HEK293 (cell line): ENCODE measurements at regions not wholly inside any gene's neighbourhood (a gene's known extent, or its start where the extent isn't known, plus 50 kb on each side); places are given as distances from the start of the nearest gene placed in this dataset.

Source experiments
- CTCF ChIA-PET: fragments of 350-600 bp; formaldehyde crosslinking; extraction: SDS; loops from one replicate; lab custom pipeline; 2021; ENCODE audit warnings: antibody characterized with exemption; lab: Yijun Ruan, JAX
- POLR2A ChIA-PET: fragments of 300-600 bp; formaldehyde crosslinking; extraction: SDS; loops from one replicate; lab custom pipeline; 2020; ENCODE audit warnings: antibody characterized with exemption, inconsistent platforms; lab: Yijun Ruan, JAX
- H3K27ac ChIP-seq: fragments of 200-500 bp; sonication (Bioruptor generic); 2 replicates; pipeline ENCODE4 v1.5.1; 2014; ENCODE audit warnings: low read depth, low read length, control low read depth, inconsistent platforms; ENCODE audit errors: extremely low read depth
- H3K36me3 ChIP-seq, 2 experiments: fragments of 200-500 bp in 1 of 2; sonication (Bioruptor generic) in 1 of 2; 1 replicate in 1 of 2; 2 replicates in 1 of 2; pipeline ENCODE4 v1.5.1; 2014 to 2017; ENCODE audit warnings: inconsistent platforms in 2 of 2, low read length in 2 of 2; ENCODE audit not compliant: control insufficient read depth in 2 of 2, insufficient read depth in 1 of 2
- H3K4me1 ChIP-seq: fragments of 200-500 bp; sonication (Bioruptor generic); 2 replicates; pipeline ENCODE4 v1.5.1; 2014; ENCODE audit warnings: mild to moderate bottlenecking, low read length, inconsistent platforms; ENCODE audit not compliant: control insufficient read depth, insufficient read depth
- H3K4me3 ChIP-seq: 2 replicates; pipeline ENCODE4 v1.5.1; 2011; ENCODE audit warnings: low read depth, mild to moderate bottlenecking, control low read depth, low read length, moderate library complexity
- H3K9me3 ChIP-seq: fragments of 200-500 bp; sonication (Bioruptor generic); 2 replicates; pipeline ENCODE4 v1.5.1; 2014; ENCODE audit warnings: low read depth, low read length, inconsistent platforms; ENCODE audit not compliant: control insufficient read depth, insufficient read depth
- EGR2 ChIP-seq: fragments of 450-650 bp; formaldehyde crosslinking; IDR thresholded peaks from 2 replicates; pipeline ENCODE4 v1.5.1; 2016; ENCODE audit warnings: low read depth, missing biosample characterization, missing genetic modification characterization
- HIC1 ChIP-seq: fragments of 450-650 bp; formaldehyde crosslinking; IDR thresholded peaks from 2 replicates; pipeline ENCODE4 v1.5.1; 2016; ENCODE audit warnings: missing biosample characterization, missing genetic modification characterization
- HOXC10 ChIP-seq: sonication (generic); formaldehyde crosslinking; IDR thresholded peaks from 2 replicates; pipeline ENCODE4 v1.8.1; 2023; ENCODE audit warnings: mild to moderate bottlenecking, missing genetic modification reagents
- PRDM4 ChIP-seq: fragments of 450-650 bp; formaldehyde crosslinking; IDR thresholded peaks from 2 replicates; pipeline ENCODE4 v1.5.1; 2017; ENCODE audit warnings: missing biosample characterization, missing genetic modification characterization
- ZBTB44 ChIP-seq: fragments of 450-650 bp; IDR thresholded peaks from 2 replicates; pipeline ENCODE4 v1.5.1; 2018; ENCODE audit warnings: missing biosample characterization, mild to moderate bottlenecking, missing genetic modification characterization
- ZFHX2 ChIP-seq: fragments of 450-650 bp; formaldehyde crosslinking; conservative IDR thresholded peaks from 2 replicates; pipeline ENCODE4 v1.5.1; 2016; ENCODE audit warnings: missing biosample characterization, missing genetic modification characterization
- ZNF341 ChIP-seq: fragments of 450-650 bp; formaldehyde crosslinking; IDR thresholded peaks from 2 replicates; pipeline ENCODE4; 2016; ENCODE audit warnings: low read depth, missing biosample characterization, missing genetic modification characterization
- ZNF449 ChIP-seq: fragments of 450-650 bp; formaldehyde crosslinking; IDR thresholded peaks from 2 replicates; pipeline ENCODE4 v1.5.1; 2017; ENCODE audit warnings: missing biosample characterization, mild to moderate bottlenecking, missing genetic modification characterization, moderate library complexity
- ZNF513 ChIP-seq: fragments of 450-650 bp; IDR thresholded peaks from 2 replicates; pipeline ENCODE4 v1.5.1; 2018; ENCODE audit warnings: missing biosample characterization, missing genetic modification characterization
- ZNF621 ChIP-seq: fragments of 450-650 bp; formaldehyde crosslinking; IDR thresholded peaks from 2 replicates; pipeline ENCODE4 v1.5.1; 2017; ENCODE audit warnings: missing biosample characterization, missing genetic modification characterization
- ZNF837 ChIP-seq: fragments of 450-650 bp; formaldehyde crosslinking; IDR thresholded peaks from 2 replicates; pipeline ENCODE4 v1.5.1; 2016; ENCODE audit warnings: missing biosample characterization, missing genetic modification characterization

GRCh38 chr10:78333362-78334143, 299.9 kb downstream of the RPS24 start:
- H3K4me3 ChIP-seq: no peak overlapping the region
- POLR2A ChIA-PET: no interaction called here
- CTCF ChIA-PET: no interaction called here
- H3K36me3 ChIP-seq: no peaks in the 10 kb centered on the region
- no peak overlapping the region for H3K27ac ChIP-seq
- TF ChIP-seq HIC1 (tag by site-specific recombination) (no peak), ZNF341 (tag by site-specific recombination) (no peak), ZNF513 (tag by site-specific recombination) (no peak), ZNF449 (tag by site-specific recombination) (no peak), ZNF837 (tag by site-specific recombination) (no peak), EGR2 (tag by site-specific recombination) (peak; percentile 95), HOXC10 (CRISPR knock-in tag) (no peak), ZFHX2 (tag by site-specific recombination) (peak; percentile 92), ZBTB44 (tag by site-specific recombination) (no peak), ZNF621 (tag by site-specific recombination) (no peak)
- TF ChIP-seq, all 188 proteins: peak for 2
- H3K9me3 ChIP-seq: no peaks in the 10 kb centered on the region
- H3K4me1 ChIP-seq: no peaks in the 10 kb centered on the region

GRCh38 chr10:78335371-78335690, 301.7 kb downstream of the RPS24 start:
- Histone ChIP-seq H3K4me3 (no peak overlapping the region), H3K27ac (no peak overlapping the region), H3K4me1 (no peaks in the 10 kb centered on the region), H3K36me3 (no peaks in the 10 kb centered on the region), H3K9me3 (no peaks in the 10 kb centered on the region)
- no peak for TF ChIP-seq PRDM4 (tag by site-specific recombination)
- CTCF ChIA-PET: interaction anchor here (0.6 to 1.0 kb wide), 2 partner anchors 12 to 87 kb away, joined by 3 read pairs; no protein-coding TSS in a partner anchor
- POLR2A ChIA-PET: no interaction called here
